Spinal cord (tissue), 9 donors: ENCODE measurements at regions not wholly inside any gene's neighbourhood (a gene's known extent, or its start where the extent isn't known, plus 50 kb on each side); places are given as distances from the start of the nearest gene placed in this dataset.

Source experiments
- DNase-seq, 6 donors: peaks; one replicate each; pipeline versions ENCODE4 v3.0.0 to v3.0.0-alpha.2; 2013 to 2015; ENCODE audit warnings: low spot score in 6 of 6, low read depth in 4 of 6
- H3K27ac ChIP-seq: one replicate; pipeline ENCODE4 v1.5.1; 2013; ENCODE audit warnings: low read depth, low read length, control low read depth
- H3K27me3 ChIP-seq: one replicate; pipeline ENCODE4 v1.6.1; 2013; ENCODE audit warnings: low read length; ENCODE audit not compliant: control insufficient read depth, insufficient read depth
- H3K36me3 ChIP-seq: one replicate; pipeline ENCODE4 v1.6.1; 2013; ENCODE audit warnings: low read length; ENCODE audit not compliant: control insufficient read depth, insufficient read depth
- H3K4me1 ChIP-seq: one replicate; pipeline ENCODE4 v1.6.1; 2013; ENCODE audit warnings: low read length; ENCODE audit not compliant: control insufficient read depth, insufficient read depth
- H3K4me3 ChIP-seq: one replicate; pipeline ENCODE4 v1.5.1; 2013; ENCODE audit warnings: low read depth, low read length, control low read depth
- H3K9me3 ChIP-seq: one replicate; pipeline ENCODE4 v1.6.1; 2013; ENCODE audit warnings: low read length; ENCODE audit not compliant: control insufficient read depth, insufficient read depth
- WGBS: methylation state at CpG from one replicate; pipeline ENCODE4 v1.1.5; 2013; ENCODE audit warnings: missing lambda C conversion rate; ENCODE audit not compliant: insufficient coverage; 5-methylcytosine and 5-hydroxymethylcytosine counted together
- donor health status: healthy.

DNA sequence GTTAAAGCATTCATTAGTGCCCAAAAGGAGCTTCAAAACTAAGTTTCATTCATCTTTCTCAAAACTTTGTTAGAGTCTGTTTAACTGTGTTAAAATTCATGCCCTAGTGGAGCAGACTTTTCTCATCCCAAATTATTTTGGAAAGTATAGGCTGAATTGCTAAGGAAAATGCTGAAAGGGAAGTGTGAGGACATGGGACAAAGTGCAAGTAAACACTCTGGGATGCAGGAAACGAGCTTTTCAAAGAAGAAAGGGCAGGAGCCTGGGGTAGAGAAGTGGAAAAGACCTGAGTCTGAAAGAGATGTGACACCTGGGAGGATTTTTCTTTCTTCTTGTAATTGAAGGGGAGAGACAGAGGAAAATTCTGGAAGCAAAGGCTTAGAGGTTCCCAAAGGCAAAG is 93.1 kb upstream of the ANKRD1 start:
- H3K27me3 ChIP-seq = no peaks in the 10 kb centered on the region
- no peaks in the 10 kb centered on the region for H3K9me3 ChIP-seq
- no peak overlapping the region for H3K27ac ChIP-seq
- WGBS = 67% methylated on average over 1 of the region's 1 CpG
- no peaks in the 10 kb centered on the region for H3K4me1 ChIP-seq
- DNase-seq = no peak
- no peaks in the 10 kb centered on the region for H3K36me3 ChIP-seq
- no peak overlapping the region for H3K4me3 ChIP-seq

DNA sequence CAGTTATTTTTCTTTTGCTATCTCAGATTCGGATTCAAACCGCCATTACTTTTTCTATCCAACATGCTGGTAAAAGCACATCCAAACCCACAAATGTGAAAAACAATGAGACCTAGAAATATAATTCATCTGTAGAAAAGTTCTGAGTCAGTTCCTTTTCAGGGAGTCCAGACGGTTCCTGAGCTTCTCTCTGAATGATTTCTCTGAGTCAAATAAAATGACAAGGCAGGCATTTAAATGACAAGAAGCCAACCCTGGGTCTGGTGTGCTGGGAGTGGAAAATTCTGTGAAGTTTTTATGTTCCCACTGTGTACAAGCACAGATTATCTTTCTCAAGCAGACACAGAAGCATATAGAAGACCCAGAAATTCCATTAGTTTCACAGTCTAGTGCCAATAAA is 96.3 kb upstream of the ANKRD1 start:
- no peak overlapping the region for H3K4me3 ChIP-seq
- peak overlapping the region; percentile 15 for H3K27ac ChIP-seq
- DNase-seq = no peak
- no peaks in the 10 kb centered on the region for H3K36me3 ChIP-seq
- 17% methylated on average over 1 of the region's 3 CpGs for WGBS
- no peaks in the 10 kb centered on the region for H3K9me3 ChIP-seq
- H3K27me3 ChIP-seq = no peaks in the 10 kb centered on the region
- H3K4me1 ChIP-seq = no peaks in the 10 kb centered on the region

DNA sequence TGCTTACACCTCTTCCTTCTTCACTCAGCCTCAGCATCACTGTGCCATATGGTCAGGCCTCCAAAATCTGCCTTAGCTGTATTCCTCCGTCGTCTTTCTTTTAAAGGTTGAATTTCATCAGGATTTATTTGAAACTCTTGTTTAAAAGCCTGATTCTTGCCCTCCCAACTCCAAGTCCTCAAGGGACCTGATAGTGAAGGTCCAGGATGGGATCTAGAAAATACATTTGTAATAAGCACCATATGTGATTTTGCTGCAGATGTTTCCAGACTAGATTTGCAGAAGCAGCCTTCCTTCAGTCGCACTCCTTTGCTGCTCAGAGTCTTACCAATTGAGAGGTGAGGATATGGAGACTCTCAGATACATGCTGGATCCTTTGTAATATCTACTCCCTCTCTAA is 101.0 kb upstream of the ANKRD1 start:
- DNase-seq = no peak
- Histone ChIP-seq H3K4me1 (peaks cover 20% of the 10 kb centered on the region), H3K36me3 (no peaks in the 10 kb centered on the region), H3K9me3 (no peaks in the 10 kb centered on the region), H3K4me3 (no peak overlapping the region), H3K27me3 (no peaks in the 10 kb centered on the region), H3K27ac (no peak overlapping the region)
- no CpG with 5 or more reads among the region's 3 CpGs for WGBS

DNA sequence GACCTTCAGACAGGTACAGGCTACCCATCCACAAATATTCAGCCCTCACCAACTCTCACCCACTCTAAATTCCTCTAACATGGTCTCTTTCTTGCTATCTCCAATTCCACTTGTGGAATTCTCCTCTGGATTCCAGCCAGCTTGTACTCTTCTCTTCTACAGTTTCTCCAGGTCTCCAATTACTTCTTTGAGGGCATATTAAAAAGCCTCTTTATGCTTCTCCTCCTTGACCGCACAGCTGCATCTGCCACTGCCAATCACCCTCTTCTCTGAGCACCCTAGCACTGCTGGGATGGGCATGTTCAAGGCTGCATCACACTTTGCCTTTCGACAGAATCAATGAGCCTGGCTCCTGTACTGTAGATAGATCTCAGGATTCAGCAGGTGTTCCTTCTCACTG is 101.5 kb upstream of the ANKRD1 start:
- 83% methylated on average over 2 of the region's 2 CpGs for WGBS
- Histone ChIP-seq H3K4me3 (no peak overlapping the region), H3K4me1 (peaks cover 20% of the 10 kb centered on the region), H3K27ac (peak overlapping the region; percentile 90), H3K27me3 (no peaks in the 10 kb centered on the region), H3K9me3 (no peaks in the 10 kb centered on the region), H3K36me3 (no peaks in the 10 kb centered on the region)
- DNase-seq = peak in 1 of 6 donors; percentile 31

DNA sequence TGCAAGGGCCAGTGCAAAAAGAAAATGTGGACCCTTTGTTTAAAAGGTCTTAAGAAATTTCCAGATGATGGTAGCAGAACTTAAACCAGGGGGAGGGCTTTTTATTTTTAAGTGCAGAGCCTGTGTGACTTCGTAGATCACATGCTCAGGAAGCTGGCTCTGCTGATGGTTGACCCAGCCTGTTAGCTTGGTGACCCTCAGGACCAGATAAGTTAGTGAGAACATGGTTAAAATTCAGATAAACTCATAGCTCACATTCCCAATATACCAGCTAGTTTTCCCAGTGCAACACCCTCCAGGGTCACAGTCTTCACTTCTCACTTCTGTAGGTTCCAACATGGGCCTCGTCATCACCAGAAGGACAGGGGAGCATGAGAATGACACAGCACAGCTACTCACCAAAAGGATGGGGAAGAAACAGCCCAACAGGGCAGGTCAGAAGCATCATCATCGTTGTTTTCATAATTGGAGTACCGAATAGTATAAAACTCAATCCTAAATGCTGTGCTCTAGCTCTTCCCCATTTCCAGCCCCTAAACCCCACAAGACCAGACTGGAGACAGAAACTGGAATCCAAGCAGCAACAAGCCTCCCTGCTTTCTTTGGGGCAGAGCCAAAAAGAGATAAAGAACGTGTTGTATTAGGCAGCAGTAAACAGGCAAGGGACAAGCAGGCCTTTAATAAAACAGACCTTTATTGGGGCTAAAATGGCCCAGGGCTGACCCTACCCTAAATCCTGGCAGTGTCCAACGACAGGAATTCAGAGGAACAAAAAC is 102.2 kb upstream of the ANKRD1 start:
- H3K4me1 ChIP-seq = peaks cover 20% of the 10 kb centered on the region
- no peaks in the 10 kb centered on the region for H3K36me3 ChIP-seq
- no peaks in the 10 kb centered on the region for H3K27me3 ChIP-seq
- 51% methylated on average over 4 of the region's 6 CpGs for WGBS
- peak overlapping the region; percentile 90 for H3K27ac ChIP-seq
- H3K9me3 ChIP-seq = no peaks in the 10 kb centered on the region
- peak in 4 of 6 donors; percentile 42 to 93 (median 74) for DNase-seq
- H3K4me3 ChIP-seq = no peak overlapping the region

DNA sequence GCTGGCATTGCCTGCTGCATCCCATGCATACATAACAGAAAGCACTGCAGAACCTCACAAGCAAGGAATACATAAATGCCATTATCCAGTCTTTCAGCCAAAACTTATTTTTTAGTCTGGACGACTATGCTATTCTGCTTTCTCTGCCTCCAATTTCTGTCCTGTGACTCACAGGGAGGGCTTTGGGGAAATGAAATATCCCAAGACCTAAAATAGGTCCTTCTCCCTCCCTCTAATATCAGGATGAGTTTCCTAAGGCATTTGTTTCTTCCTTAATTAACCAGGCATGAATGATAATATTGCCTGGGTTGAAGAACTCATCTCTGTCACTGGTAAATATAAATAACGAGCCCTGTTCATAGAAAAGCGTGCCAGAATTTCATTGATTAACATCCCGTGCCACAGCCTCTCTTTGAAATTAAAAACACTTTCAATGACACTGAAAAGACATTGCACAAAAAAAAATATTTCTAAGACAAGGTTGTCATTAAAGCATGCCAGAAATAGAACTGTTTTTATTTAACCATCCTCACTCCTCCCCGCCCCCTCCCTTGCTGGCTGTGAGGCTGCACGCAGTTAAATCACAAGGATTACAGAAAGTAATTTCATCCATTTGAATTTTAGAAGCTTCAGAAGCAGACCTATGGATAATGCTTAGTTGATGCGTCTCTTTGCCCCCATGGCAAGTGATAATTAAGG is 103.0 kb upstream of the ANKRD1 start:
- peak in 2 of 6 donors; percentile 62 to 78 for DNase-seq
- WGBS = no CpG with 5 or more reads among the region's 7 CpGs
- peaks cover 20% of the 10 kb centered on the region for H3K4me1 ChIP-seq
- peak overlapping the region; percentile 90 for H3K27ac ChIP-seq
- H3K27me3 ChIP-seq = no peaks in the 10 kb centered on the region
- no peaks in the 10 kb centered on the region for H3K36me3 ChIP-seq
- no peaks in the 10 kb centered on the region for H3K9me3 ChIP-seq
- H3K4me3 ChIP-seq = no peak overlapping the region

DNA sequence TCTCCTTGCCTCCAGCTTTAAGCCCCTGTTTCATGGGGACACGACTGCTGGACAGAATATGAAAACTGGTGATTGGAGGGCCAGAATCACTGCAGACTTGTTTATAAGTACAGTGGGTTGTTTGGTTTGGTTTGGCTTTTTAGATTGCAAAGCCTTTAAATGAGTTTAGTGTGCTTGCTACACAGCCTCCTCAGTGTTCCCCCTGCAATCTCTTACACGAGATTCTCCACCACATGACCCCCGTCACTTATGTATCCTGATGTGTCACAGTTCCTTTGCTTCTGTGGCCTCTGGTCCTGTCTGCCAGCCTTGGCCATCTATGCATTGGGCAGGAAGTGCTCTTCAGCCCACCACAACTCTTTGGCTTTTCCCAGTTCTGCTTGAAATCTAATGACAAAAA is 103.7 kb upstream of the ANKRD1 start:
- DNase-seq = peak in 2 of 6 donors; percentile 18 to 36
- Histone ChIP-seq H3K27ac (peak overlapping the region; percentile 90), H3K27me3 (no peaks in the 10 kb centered on the region), H3K4me1 (peaks cover 20% of the 10 kb centered on the region), H3K9me3 (no peaks in the 10 kb centered on the region), H3K36me3 (no peaks in the 10 kb centered on the region), H3K4me3 (no peak overlapping the region)
- WGBS = 66% methylated on average over 2 of the region's 3 CpGs

DNA sequence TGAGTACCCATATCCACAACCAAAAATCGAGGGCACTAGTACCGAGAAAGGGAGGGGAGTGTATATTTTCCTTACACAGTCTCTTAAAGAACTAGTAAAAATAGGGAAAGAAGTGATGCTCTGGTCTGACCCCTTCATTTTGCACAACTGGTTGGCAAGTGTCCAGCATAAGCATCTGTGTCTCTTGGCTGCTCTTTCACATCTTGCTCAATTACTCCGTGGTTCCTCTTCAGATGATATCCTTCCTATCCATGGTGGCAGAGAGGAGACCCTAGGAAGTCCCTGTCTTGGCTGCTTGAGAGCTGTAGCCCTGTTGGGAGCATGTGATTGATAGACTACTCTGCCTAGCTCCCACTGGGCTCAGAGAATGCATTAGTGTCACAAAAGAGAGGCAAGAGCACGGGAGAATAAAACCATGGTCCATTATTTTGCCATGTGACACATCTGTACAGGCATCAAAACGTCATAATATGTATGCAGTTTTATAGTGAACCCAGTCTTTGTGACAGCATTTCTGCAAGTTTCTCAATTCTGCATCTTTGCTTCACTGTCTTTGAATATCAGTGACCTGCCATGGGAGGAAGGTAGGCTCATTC is 111.8 kb upstream of the ANKRD1 start:
- WGBS = no CpG with 5 or more reads among the region's 5 CpGs
- no peaks in the 10 kb centered on the region for H3K4me1 ChIP-seq
- no peaks in the 10 kb centered on the region for H3K27me3 ChIP-seq
- H3K4me3 ChIP-seq = no peak overlapping the region
- H3K36me3 ChIP-seq = no peaks in the 10 kb centered on the region
- peak in 2 of 6 donors; percentile 54 to 55 for DNase-seq
- H3K27ac ChIP-seq = no peak overlapping the region
- no peaks in the 10 kb centered on the region for H3K9me3 ChIP-seq

DNA sequence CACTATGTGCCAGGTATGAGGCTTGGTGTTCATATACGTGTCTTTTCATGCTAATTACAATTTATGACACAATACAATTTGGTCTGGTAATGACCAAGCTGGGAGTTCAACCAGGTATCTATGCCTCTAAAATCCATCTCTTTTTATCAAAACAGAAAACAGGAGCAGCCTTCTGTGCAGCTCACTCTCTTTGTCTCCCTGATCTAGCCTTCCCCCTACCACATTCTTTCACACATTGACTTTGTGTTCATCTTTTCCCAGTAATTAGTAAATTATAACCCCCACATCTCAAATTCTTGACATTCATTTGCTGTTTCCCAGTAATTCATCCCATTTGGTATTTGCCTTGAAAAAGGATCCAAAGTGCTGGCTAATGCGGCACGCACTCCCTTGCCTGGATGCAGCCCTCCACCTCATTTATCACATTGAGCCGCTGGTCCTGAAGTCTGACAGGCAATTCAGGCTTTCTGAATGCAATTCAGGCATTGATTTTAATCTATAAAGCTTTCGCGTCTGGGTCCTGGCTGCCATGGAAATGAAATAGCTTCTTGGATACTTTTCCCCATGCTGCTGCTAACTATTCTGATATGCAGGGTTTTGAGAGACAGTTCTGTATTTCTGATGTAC is 112.5 kb upstream of the ANKRD1 start:
- WGBS = 10% methylated on average over 3 of the region's 6 CpGs
- no peak overlapping the region for H3K4me3 ChIP-seq
- peak in 2 of 6 donors; percentile 58 to 81 for DNase-seq
- no peaks in the 10 kb centered on the region for H3K27me3 ChIP-seq
- peak overlapping the region; percentile 42 for H3K27ac ChIP-seq
- no peaks in the 10 kb centered on the region for H3K4me1 ChIP-seq
- H3K36me3 ChIP-seq = no peaks in the 10 kb centered on the region
- no peaks in the 10 kb centered on the region for H3K9me3 ChIP-seq
